Muscle of leg (tissue), 3 donors: ENCODE measurements at regions not wholly inside any gene's neighbourhood (a gene's known extent, or its start where the extent isn't known, plus 50 kb on each side); places are given as distances from the start of the nearest gene placed in this dataset.

Experiments used
- DNase-seq: peaks from one replicate; pipeline ENCODE4 v3.0.0; 2013
- H3K27ac ChIP-seq: one replicate; pipeline ENCODE4 v1.5.1; 2013; ENCODE audit warnings: mild to moderate bottlenecking, low read length, control low read depth
- H3K27me3 ChIP-seq: one replicate; pipeline ENCODE4 v1.6.1; 2013; ENCODE audit warnings: low read length; ENCODE audit not compliant: control insufficient read depth, insufficient read depth
- H3K36me3 ChIP-seq: one replicate; pipeline ENCODE4 v1.6.1; 2013; ENCODE audit warnings: low read length; ENCODE audit not compliant: control insufficient read depth, insufficient read depth
- H3K4me1 ChIP-seq: one replicate; pipeline ENCODE4 v1.6.1; 2013; ENCODE audit warnings: low read length; ENCODE audit not compliant: control insufficient read depth, insufficient read depth
- H3K4me3 ChIP-seq: one replicate; pipeline ENCODE4 v1.5.1; 2013; ENCODE audit warnings: low read length, control low read depth
- H3K9me3 ChIP-seq: replicated peaks from 2 replicates; pipeline ENCODE4 v1.6.1; 2013; ENCODE audit warnings: low read depth, low read length; ENCODE audit not compliant: control insufficient read depth
- WGBS: methylation state at CpG from one replicate; pipeline ENCODE4 v1.1.5; 2013; ENCODE audit warnings: missing lambda C conversion rate; ENCODE audit not compliant: insufficient coverage; 5-methylcytosine and 5-hydroxymethylcytosine counted together

- Histone ChIP-seq H3K27me3 (no peaks in the 10 kb centered on the region), H3K36me3 (no peaks in the 10 kb centered on the region), H3K4me3 (no peak overlapping the region), H3K27ac (no peak overlapping the region), H3K4me1 (no peaks in the 10 kb centered on the region), H3K9me3 (no peaks in the 10 kb centered on the region)
- WGBS: 40% methylated on average over 1 of the region's 2 CpGs
- DNase-seq: no peak
Measured at GRCh38 chr7:124403112-124403511, 362.5 kb downstream of the GPR37 start.

- Histone ChIP-seq H3K27ac (no peak overlapping the region), H3K4me1 (no peaks in the 10 kb centered on the region), H3K9me3 (no peaks in the 10 kb centered on the region), H3K27me3 (no peaks in the 10 kb centered on the region), H3K36me3 (no peaks in the 10 kb centered on the region), H3K4me3 (no peak overlapping the region)
- WGBS: 94% methylated on average over 1 of the region's 1 CpG
- no peak for DNase-seq
Measured at GRCh38 chr7:124399941-124400340, 365.7 kb downstream of the GPR37 start.

- Histone ChIP-seq H3K36me3 (no peaks in the 10 kb centered on the region), H3K27ac (no peak overlapping the region), H3K4me3 (no peak overlapping the region), H3K9me3 (no peaks in the 10 kb centered on the region), H3K27me3 (no peaks in the 10 kb centered on the region), H3K4me1 (no peaks in the 10 kb centered on the region)
- no peak for DNase-seq
- 60% methylated on average over 1 of the region's 2 CpGs for WGBS
Measured at GRCh38 chr7:124398937-124399552, 366.2 kb upstream of the TMEM229A start.

- DNase-seq: no peak
- Histone ChIP-seq H3K9me3 (no peaks in the 10 kb centered on the region), H3K4me3 (no peak overlapping the region), H3K27ac (no peak overlapping the region), H3K27me3 (no peaks in the 10 kb centered on the region), H3K4me1 (no peaks in the 10 kb centered on the region), H3K36me3 (no peaks in the 10 kb centered on the region)
- 98% methylated on average over 4 of the region's 4 CpGs for WGBS
Measured at GRCh38 chr7:124397134-124397533, 364.3 kb upstream of the TMEM229A start.

- no CpG with 5 or more reads among the region's 1 CpG for WGBS
- no peaks in the 10 kb centered on the region for H3K9me3 ChIP-seq
- no peaks in the 10 kb centered on the region for H3K4me1 ChIP-seq
- no peak for DNase-seq
- no peaks in the 10 kb centered on the region for H3K36me3 ChIP-seq
- no peaks in the 10 kb centered on the region for H3K27me3 ChIP-seq
- no peak overlapping the region for H3K4me3 ChIP-seq
- H3K27ac ChIP-seq: no peak overlapping the region
Measured at GRCh38 chr7:124390301-124390700, 357.4 kb upstream of the TMEM229A start.

GRCh38 chr7:124388751-124389150 lies 355.9 kb upstream of the TMEM229A start:
- H3K27me3 ChIP-seq: no peaks in the 10 kb centered on the region
- H3K36me3 ChIP-seq: no peaks in the 10 kb centered on the region
- H3K4me3 ChIP-seq: no peak overlapping the region
- DNase-seq: no peak
- H3K4me1 ChIP-seq: no peaks in the 10 kb centered on the region
- WGBS: no CpG with 5 or more reads among the region's 1 CpG
- H3K27ac ChIP-seq: no peak overlapping the region
- no peaks in the 10 kb centered on the region for H3K9me3 ChIP-seq

GRCh38 chr7:124387056-124387455 lies 354.2 kb upstream of the TMEM229A start:
- no peak for DNase-seq
- H3K4me1 ChIP-seq: no peaks in the 10 kb centered on the region
- H3K27me3 ChIP-seq: no peaks in the 10 kb centered on the region
- H3K4me3 ChIP-seq: no peak overlapping the region
- no CpG with 5 or more reads among the region's 4 CpGs for WGBS
- H3K9me3 ChIP-seq: no peaks in the 10 kb centered on the region
- H3K27ac ChIP-seq: no peak overlapping the region
- no peaks in the 10 kb centered on the region for H3K36me3 ChIP-seq

- no peaks in the 10 kb centered on the region for H3K4me1 ChIP-seq
- WGBS: no CpG with 5 or more reads among the region's 1 CpG
- no peaks in the 10 kb centered on the region for H3K27me3 ChIP-seq
- H3K9me3 ChIP-seq: no peaks in the 10 kb centered on the region
- no peak for DNase-seq
- no peaks in the 10 kb centered on the region for H3K36me3 ChIP-seq
- H3K27ac ChIP-seq: no peak overlapping the region
- no peak overlapping the region for H3K4me3 ChIP-seq
Measured at GRCh38 chr7:124379296-124379695, 346.4 kb upstream of the TMEM229A start.

- DNase-seq: no peak
- Histone ChIP-seq H3K9me3 (no peaks in the 10 kb centered on the region), H3K27ac (no peak overlapping the region), H3K36me3 (no peaks in the 10 kb centered on the region), H3K27me3 (no peaks in the 10 kb centered on the region), H3K4me3 (no peak overlapping the region), H3K4me1 (no peaks in the 10 kb centered on the region)
- WGBS: 60% methylated on average over 1 of the region's 4 CpGs
Measured at GRCh38 chr7:124376111-124376510, 343.2 kb upstream of the TMEM229A start.

GRCh38 chr7:124375391-124375790 lies 342.5 kb upstream of the TMEM229A start:
- Histone ChIP-seq H3K36me3 (no peaks in the 10 kb centered on the region), H3K9me3 (no peaks in the 10 kb centered on the region), H3K27me3 (no peaks in the 10 kb centered on the region), H3K4me3 (no peak overlapping the region), H3K27ac (no peak overlapping the region), H3K4me1 (no peaks in the 10 kb centered on the region)
- DNase-seq: no peak
- WGBS: 100% methylated on average over 3 of the region's 4 CpGs

- H3K4me3 ChIP-seq: no peak overlapping the region
- no peaks in the 10 kb centered on the region for H3K9me3 ChIP-seq
- H3K4me1 ChIP-seq: no peaks in the 10 kb centered on the region
- H3K36me3 ChIP-seq: no peaks in the 10 kb centered on the region
- 80% methylated on average over 1 of the region's 1 CpG for whole genome bisulfite sequencing
- no peak overlapping the region for H3K27ac ChIP-seq
- DNase-seq: no peak
- no peaks in the 10 kb centered on the region for H3K27me3 ChIP-seq
Measured at GRCh38 chr7:124369310-124369709, 336.4 kb upstream of the TMEM229A start.
